SK-N-SH treated with all-trans-retinoic acid at 6 μM for 48 hours (cell line): ENCODE measurements at regions not wholly inside any gene's neighbourhood (a gene's known extent, or its start where the extent isn't known, plus 50 kb on each side); places are given as distances from the start of the nearest gene placed in this dataset.
"Not testable (repeated sequence)": the region's sequence is repeated elsewhere in the genome, so short reads cannot be mapped to it uniquely, and the experiment has no call there.

Experiments
- ATAC-seq: fragments of 200-7000 bp; cut with Tn5 transposase; 3 replicates; pipeline ENCODE4 v1.9.1; 2020; ENCODE audit warnings: mild to moderate bottlenecking, moderate library complexity
- ARNTL ChIP-seq: fragments of 450-650 bp; formaldehyde crosslinking; IDR thresholded peaks from 2 replicates; pipeline ENCODE4 v1.5.0; 2020; ENCODE audit warnings: low read depth, mild to moderate bottlenecking, moderate library complexity, borderline replicate concordance
- BACH2 ChIP-seq: fragments of 250-450 bp; sonication (Bioruptor Pico); IDR thresholded peaks from 2 replicates; pipeline ENCODE4 v1.9.0; 2021; ENCODE audit warnings: mild to moderate bottlenecking, borderline replicate concordance
- CSDC2 ChIP-seq: fragments of 250-450 bp; sonication (Bioruptor Pico); IDR thresholded peaks from 2 replicates; pipeline ENCODE4 v1.5.0; 2020; ENCODE audit warnings: mild to moderate bottlenecking, moderate library complexity
- ESRRG ChIP-seq: fragments of 250-450 bp; sonication (Bioruptor Pico); IDR thresholded peaks from 2 replicates; pipeline ENCODE4 v1.6.1; 2021; ENCODE audit warnings: mild to moderate bottlenecking
- ISL1 ChIP-seq: fragments of 250-450 bp; sonication (Bioruptor Pico); IDR thresholded peaks from 2 replicates; pipeline ENCODE4 v2.1.2; 2022; ENCODE audit warnings: mild to moderate bottlenecking, moderate library complexity
- POU6F1 ChIP-seq: fragments of 250-450 bp; sonication (Bioruptor Pico); IDR thresholded peaks from 2 replicates; pipeline ENCODE4 v1.8.0; 2021; ENCODE audit warnings: low read depth, mild to moderate bottlenecking, moderate library complexity, borderline replicate concordance
- PPARA ChIP-seq: fragments of 250-450 bp; sonication (Bioruptor Pico); IDR thresholded peaks from 2 replicates; pipeline ENCODE4 v1.5.0; 2020; ENCODE audit warnings: mild to moderate bottlenecking, borderline replicate concordance
- RARB ChIP-seq: fragments of 250-450 bp; sonication (Bioruptor Pico); IDR thresholded peaks from 2 replicates; pipeline ENCODE4 v1.8.0; 2021; ENCODE audit warnings: mild to moderate bottlenecking, moderate library complexity
- SNAI2 ChIP-seq: fragments of 250-450 bp; sonication (Bioruptor Pico); IDR thresholded peaks from 2 replicates; pipeline ENCODE4 v1.5.0; 2020; ENCODE audit warnings: mild to moderate bottlenecking, moderate library complexity
- TCF4 ChIP-seq: fragments of 250-450 bp; sonication (Bioruptor Pico); IDR thresholded peaks from 2 replicates; pipeline ENCODE4 v1.8.0; 2021; ENCODE audit warnings: mild to moderate bottlenecking, moderate library complexity, borderline replicate concordance
- TOX ChIP-seq: fragments of 250-450 bp; sonication (Bioruptor Pico); IDR thresholded peaks from 2 replicates; pipeline ENCODE4 v1.8.0; 2021; ENCODE audit warnings: mild to moderate bottlenecking, moderate library complexity, borderline replicate concordance
- TSHZ2 ChIP-seq: fragments of 250-450 bp; sonication (Bioruptor Pico); IDR thresholded peaks from 2 replicates; pipeline ENCODE4 v1.5.0; 2020; ENCODE audit warnings: mild to moderate bottlenecking, moderate library complexity
- ZFP30 ChIP-seq: fragments of 450-650 bp; formaldehyde crosslinking; IDR thresholded peaks from 2 replicates; pipeline ENCODE4 v1.5.0; 2022; ENCODE audit warnings: mild to moderate bottlenecking, moderate library complexity
- ZNF70 ChIP-seq: fragments of 450-650 bp; formaldehyde crosslinking; IDR thresholded peaks from 2 replicates; pipeline ENCODE4 v1.5.0; 2020; ENCODE audit warnings: mild to moderate bottlenecking, moderate library complexity
- ZNF8 ChIP-seq: fragments of 450-650 bp; formaldehyde crosslinking; IDR thresholded peaks from 2 replicates; pipeline ENCODE4 v1.5.0; 2020; ENCODE audit warnings: mild to moderate bottlenecking, moderate library complexity
- TF ChIP-seq, protein P1 (sequence below): fragments of 250-450 bp; sonication (Bioruptor Pico); IDR thresholded peaks from 2 replicates; pipeline ENCODE4 v1.5.1; 2020; ENCODE audit warnings: low read depth, mild to moderate bottlenecking, moderate library complexity
- TF ChIP-seq, protein P2 (sequence below): fragments of 250-450 bp; sonication (Bioruptor Pico); IDR thresholded peaks from 2 replicates; pipeline ENCODE4 v1.8.0; 2020; ENCODE audit warnings: mild to moderate bottlenecking, moderate library complexity, borderline replicate concordance
- TF ChIP-seq, protein P3 (sequence below): fragments of 250-450 bp; sonication (Bioruptor Pico); IDR thresholded peaks from 2 replicates; pipeline ENCODE4 v1.5.1; 2021; ENCODE audit warnings: mild to moderate bottlenecking, moderate library complexity

DNA sequence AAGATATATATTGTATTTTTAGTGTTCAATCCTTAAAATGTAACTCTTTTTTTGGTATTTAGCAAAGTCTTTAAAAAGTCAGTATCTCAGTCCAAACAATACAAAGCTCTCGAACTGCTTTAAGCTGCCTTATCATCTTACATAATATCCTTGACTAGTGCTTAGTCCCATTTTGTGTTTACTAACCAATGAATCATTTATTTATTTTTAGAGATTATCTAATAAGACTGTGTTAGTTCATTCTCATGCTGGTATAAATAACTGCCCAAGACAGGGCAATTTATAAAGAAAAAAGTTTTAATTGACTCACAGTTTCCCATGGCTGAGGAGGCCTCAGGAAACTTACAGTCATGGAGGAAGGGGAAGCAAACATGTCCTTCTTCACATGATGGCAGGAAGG, 248.3 kb upstream of the KYNU start:
- no peak for ATAC-seq
- TF ChIP-seq, protein P1, sequence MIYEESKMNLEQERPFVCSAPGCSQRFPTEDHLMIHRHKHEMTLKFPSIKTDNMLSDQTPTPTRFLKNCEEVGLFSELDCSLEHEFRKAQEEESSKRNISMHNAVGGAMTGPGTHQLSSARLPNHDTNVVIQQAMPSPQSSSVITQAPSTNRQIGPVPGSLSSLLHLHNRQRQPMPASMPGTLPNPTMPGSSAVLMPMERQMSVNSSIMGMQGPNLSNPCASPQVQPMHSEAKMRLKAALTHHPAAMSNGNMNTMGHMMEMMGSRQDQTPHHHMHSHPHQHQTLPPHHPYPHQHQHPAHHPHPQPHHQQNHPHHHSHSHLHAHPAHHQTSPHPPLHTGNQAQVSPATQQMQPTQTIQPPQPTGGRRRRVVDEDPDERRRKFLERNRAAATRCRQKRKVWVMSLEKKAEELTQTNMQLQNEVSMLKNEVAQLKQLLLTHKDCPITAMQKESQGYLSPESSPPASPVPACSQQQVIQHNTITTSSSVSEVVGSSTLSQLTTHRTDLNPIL (CRISPR knock-in tag) = no peak
- no peak for TF ChIP-seq TSHZ2
- TF ChIP-seq POU6F1 (CRISPR knock-in tag) = no peak
- no peak for TF ChIP-seq TCF4 (CRISPR knock-in tag)
- TF ChIP-seq TOX = no peak
- no peak for TF ChIP-seq ARNTL (CRISPR knock-in tag)
- TF ChIP-seq CSDC2 (CRISPR knock-in tag) = no peak
- no peak for TF ChIP-seq PPARA (CRISPR knock-in tag)
- no peak for TF ChIP-seq ZNF70 (CRISPR knock-in tag)
- no peak for TF ChIP-seq ZFP30
- TF ChIP-seq, protein P2, sequence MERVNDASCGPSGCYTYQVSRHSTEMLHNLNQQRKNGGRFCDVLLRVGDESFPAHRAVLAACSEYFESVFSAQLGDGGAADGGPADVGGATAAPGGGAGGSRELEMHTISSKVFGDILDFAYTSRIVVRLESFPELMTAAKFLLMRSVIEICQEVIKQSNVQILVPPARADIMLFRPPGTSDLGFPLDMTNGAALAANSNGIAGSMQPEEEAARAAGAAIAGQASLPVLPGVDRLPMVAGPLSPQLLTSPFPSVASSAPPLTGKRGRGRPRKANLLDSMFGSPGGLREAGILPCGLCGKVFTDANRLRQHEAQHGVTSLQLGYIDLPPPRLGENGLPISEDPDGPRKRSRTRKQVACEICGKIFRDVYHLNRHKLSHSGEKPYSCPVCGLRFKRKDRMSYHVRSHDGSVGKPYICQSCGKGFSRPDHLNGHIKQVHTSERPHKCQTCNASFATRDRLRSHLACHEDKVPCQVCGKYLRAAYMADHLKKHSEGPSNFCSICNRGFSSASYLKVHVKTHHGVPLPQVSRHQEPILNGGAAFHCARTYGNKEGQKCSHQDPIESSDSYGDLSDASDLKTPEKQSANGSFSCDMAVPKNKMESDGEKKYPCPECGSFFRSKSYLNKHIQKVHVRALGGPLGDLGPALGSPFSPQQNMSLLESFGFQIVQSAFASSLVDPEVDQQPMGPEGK = no peak

DNA sequence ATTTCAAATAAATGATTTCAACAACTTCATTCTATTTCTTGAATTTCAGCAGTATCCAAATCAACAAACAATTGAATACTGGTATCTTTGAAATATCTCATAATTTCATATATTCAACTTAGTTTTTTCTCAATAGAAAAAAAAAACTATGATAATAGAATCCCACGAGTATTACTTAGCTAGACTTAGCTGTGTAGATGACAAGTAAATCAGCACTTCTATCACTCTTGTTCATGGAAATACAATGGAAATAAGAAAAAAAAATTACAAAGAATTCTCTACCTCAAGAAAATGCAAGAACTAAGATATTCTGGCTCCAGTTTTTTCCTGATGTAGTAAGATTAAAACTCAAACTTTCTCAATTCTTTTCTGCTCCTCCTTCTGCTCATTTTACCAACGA, 256.2 kb upstream of the KYNU start:
- no peak for TF ChIP-seq ESRRG
- TF ChIP-seq SNAI2 (CRISPR knock-in tag) = no peak
- no peak for TF ChIP-seq BACH2 (CRISPR knock-in tag)
- TF ChIP-seq ZNF8 (CRISPR knock-in tag) = no peak
- TF ChIP-seq PPARA (CRISPR knock-in tag) = no peak
- no peak for TF ChIP-seq ISL1 (CRISPR knock-in tag)
- no peak for TF ChIP-seq ZFP30
- ATAC-seq = no peak

- no peak for TF ChIP-seq RARB (CRISPR knock-in tag)
- no peak for TF ChIP-seq CSDC2 (CRISPR knock-in tag)
- no peak for TF ChIP-seq ZFP30
- TF ChIP-seq BACH2 (CRISPR knock-in tag) = no peak
- TF ChIP-seq, all 23 proteins: peak for 0
- ATAC-seq = no peak
Measured at GRCh38 chr2:142617461-142617860, 260.0 kb upstream of the KYNU start.

DNA sequence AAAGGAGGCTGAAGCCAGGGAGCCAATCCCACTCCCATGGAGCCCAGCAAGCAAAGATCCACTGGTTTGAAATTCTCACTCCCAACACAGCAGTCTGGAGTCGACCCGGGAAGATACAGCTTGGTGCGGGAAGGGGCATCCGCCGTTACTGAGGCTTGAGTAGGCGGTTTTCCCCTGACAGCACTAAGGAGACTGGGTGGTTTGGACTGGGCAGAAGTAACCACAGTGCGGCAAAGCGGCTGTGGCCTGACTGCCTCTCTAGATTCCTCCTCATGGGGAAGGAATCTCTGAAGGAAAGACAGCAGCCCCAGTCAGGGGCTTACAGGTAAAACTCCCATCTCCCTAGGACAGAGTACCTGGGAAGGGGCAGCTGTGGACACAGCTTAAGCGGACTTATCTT, 261.6 kb upstream of the KYNU start:
- TF ChIP-seq TCF4 (CRISPR knock-in tag) (no peak), ESRRG (no peak)
- TF ChIP-seq, protein P3, sequence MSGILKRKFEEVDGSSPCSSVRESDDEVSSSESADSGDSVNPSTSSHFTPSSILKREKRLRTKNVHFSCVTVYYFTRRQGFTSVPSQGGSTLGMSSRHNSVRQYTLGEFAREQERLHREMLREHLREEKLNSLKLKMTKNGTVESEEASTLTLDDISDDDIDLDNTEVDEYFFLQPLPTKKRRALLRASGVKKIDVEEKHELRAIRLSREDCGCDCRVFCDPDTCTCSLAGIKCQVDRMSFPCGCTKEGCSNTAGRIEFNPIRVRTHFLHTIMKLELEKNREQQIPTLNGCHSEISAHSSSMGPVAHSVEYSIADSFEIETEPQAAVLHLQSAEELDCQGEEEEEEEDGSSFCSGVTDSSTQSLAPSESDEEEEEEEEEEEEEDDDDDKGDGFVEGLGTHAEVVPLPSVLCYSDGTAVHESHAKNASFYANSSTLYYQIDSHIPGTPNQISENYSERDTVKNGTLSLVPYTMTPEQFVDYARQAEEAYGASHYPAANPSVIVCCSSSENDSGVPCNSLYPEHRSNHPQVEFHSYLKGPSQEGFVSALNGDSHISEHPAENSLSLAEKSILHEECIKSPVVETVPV = no peak
- TF ChIP-seq, protein P1 (CRISPR knock-in tag) = no peak
- no peak for ATAC-seq

GRCh38 chr2:142613193-142613592, 264.3 kb upstream of the KYNU start:
- not testable (repeated sequence) for ATAC-seq
